Endothelial cell (in vitro differentiated cells): ENCODE measurements at regions not wholly inside any gene's neighbourhood (a gene's known extent, or its start where the extent isn't known, plus 50 kb on each side); places are given as distances from the start of the nearest gene placed in this dataset.

ENCODE experiments used
- DNase-seq: peaks from one replicate; pipeline ENCODE4 v3.0.0; 2021; ENCODE audit warnings: low spot score
- H3K27ac Mint-ChIP-seq: one replicate; pipeline ENCODE4 v1.8.0; 2021; ENCODE audit warnings: mixed read lengths, inconsistent platforms; ENCODE audit not compliant: unreplicated experiment
- H3K27me3 Mint-ChIP-seq: one replicate; pipeline ENCODE4 v1.8.0; 2021; ENCODE audit warnings: mild to moderate bottlenecking, moderate library complexity, mixed read lengths, inconsistent platforms; ENCODE audit not compliant: unreplicated experiment
- H3K36me3 Mint-ChIP-seq: one replicate; pipeline ENCODE4 v1.8.0; 2021; ENCODE audit warnings: mild to moderate bottlenecking, low read depth, mixed read lengths, inconsistent platforms; ENCODE audit not compliant: unreplicated experiment
- H3K4me1 Mint-ChIP-seq: one replicate; pipeline ENCODE4 v1.8.0; 2021; ENCODE audit warnings: mild to moderate bottlenecking, mixed read lengths, inconsistent platforms; ENCODE audit not compliant: unreplicated experiment
- H3K4me3 Mint-ChIP-seq: one replicate; pipeline ENCODE4 v1.8.0; 2021; ENCODE audit warnings: mild to moderate bottlenecking, mixed read lengths, inconsistent platforms; ENCODE audit not compliant: unreplicated experiment
- H3K9me3 Mint-ChIP-seq: one replicate; pipeline ENCODE4 v1.8.0; 2021; ENCODE audit warnings: mixed read lengths, inconsistent platforms; ENCODE audit not compliant: unreplicated experiment
- TF ChIP-seq, protein P1 (sequence below): fragments of 200-600 bp; sonication (generic); IDR thresholded peaks from one replicate; pipeline ENCODE4 v1.5.0; 2021; ENCODE audit warnings: antibody characterized with exemption; ENCODE audit not compliant: unreplicated experiment

GRCh38 chr10:118968060-118968459 is 61.5 kb upstream of the NANOS1 start:
- Mint-ChIP-seq H3K27me3 (peaks cover 5% of the 10 kb centered on the region), H3K4me3 (no peak overlapping the region), H3K9me3 (no peaks in the 10 kb centered on the region), H3K4me1 (no peaks in the 10 kb centered on the region), H3K27ac (no peak overlapping the region), H3K36me3 (peaks cover 4% of the 10 kb centered on the region)
- DNase-seq, result no peak
- TF ChIP-seq, protein P1, sequence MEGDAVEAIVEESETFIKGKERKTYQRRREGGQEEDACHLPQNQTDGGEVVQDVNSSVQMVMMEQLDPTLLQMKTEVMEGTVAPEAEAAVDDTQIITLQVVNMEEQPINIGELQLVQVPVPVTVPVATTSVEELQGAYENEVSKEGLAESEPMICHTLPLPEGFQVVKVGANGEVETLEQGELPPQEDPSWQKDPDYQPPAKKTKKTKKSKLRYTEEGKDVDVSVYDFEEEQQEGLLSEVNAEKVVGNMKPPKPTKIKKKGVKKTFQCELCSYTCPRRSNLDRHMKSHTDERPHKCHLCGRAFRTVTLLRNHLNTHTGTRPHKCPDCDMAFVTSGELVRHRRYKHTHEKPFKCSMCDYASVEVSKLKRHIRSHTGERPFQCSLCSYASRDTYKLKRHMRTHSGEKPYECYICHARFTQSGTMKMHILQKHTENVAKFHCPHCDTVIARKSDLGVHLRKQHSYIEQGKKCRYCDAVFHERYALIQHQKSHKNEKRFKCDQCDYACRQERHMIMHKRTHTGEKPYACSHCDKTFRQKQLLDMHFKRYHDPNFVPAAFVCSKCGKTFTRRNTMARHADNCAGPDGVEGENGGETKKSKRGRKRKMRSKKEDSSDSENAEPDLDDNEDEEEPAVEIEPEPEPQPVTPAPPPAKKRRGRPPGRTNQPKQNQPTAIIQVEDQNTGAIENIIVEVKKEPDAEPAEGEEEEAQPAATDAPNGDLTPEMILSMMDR, result no peak

GRCh38 chr10:118968482-118968881 is 61.0 kb upstream of the NANOS1 start:
- Mint-ChIP-seq H3K27ac (no peak overlapping the region), H3K4me3 (no peak overlapping the region), H3K4me1 (no peaks in the 10 kb centered on the region), H3K36me3 (peaks cover 4% of the 10 kb centered on the region), H3K9me3 (no peaks in the 10 kb centered on the region), H3K27me3 (peaks cover 5% of the 10 kb centered on the region)
- DNase-seq, result no peak
- TF ChIP-seq, protein P1, result no peak

DNA sequence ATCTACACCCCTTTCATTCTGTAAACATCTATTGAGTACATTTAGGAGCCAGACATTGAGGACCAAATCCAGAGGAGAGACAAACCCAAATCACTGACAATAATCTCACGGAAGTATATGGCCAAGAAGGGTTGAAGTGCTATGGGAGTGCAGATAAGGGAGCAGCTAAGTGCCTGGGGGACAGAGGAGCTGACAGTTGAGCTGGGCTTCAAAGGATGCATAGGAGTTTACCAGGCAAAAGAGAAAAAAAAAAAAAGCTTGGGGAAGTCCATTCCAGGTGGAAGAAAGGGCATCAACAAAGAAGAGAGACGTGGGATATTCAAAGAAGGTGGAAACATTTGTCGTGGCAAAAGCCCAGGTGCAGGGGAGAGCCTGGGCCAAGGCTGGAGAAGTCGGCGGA is 60.5 kb upstream of the NANOS1 start:
- H3K27me3 Mint-ChIP-seq, result peaks cover 5% of the 10 kb centered on the region
- H3K4me3 Mint-ChIP-seq, result no peak overlapping the region
- no peak overlapping the region for H3K27ac Mint-ChIP-seq
- H3K9me3 Mint-ChIP-seq, result no peaks in the 10 kb centered on the region
- peaks cover 4% of the 10 kb centered on the region for H3K36me3 Mint-ChIP-seq
- TF ChIP-seq, protein P1, result no peak
- no peaks in the 10 kb centered on the region for H3K4me1 Mint-ChIP-seq
- no peak for DNase-seq

GRCh38 chr10:118970770-118971169 is 58.7 kb upstream of the NANOS1 start:
- H3K27ac Mint-ChIP-seq, result no peak overlapping the region

GRCh38 chr10:118971187-118971586 is 58.3 kb upstream of the NANOS1 start:
- H3K9me3 Mint-ChIP-seq, result no peaks in the 10 kb centered on the region
- H3K36me3 Mint-ChIP-seq, result peaks cover 3% of the 10 kb centered on the region
- TF ChIP-seq, protein P1, result no peak
- peaks cover 4% of the 10 kb centered on the region for H3K27me3 Mint-ChIP-seq
- H3K4me1 Mint-ChIP-seq, result no peaks in the 10 kb centered on the region
- no peak overlapping the region for H3K27ac Mint-ChIP-seq
- DNase-seq, result no peak
- H3K4me3 Mint-ChIP-seq, result no peak overlapping the region

More at GRCh38 chr10:118970770-118971169, 58.7 kb upstream of the NANOS1 start:
- Mint-ChIP-seq H3K4me3 (no peak overlapping the region), H3K27me3 (peaks cover 4% of the 10 kb centered on the region), H3K9me3 (no peaks in the 10 kb centered on the region), H3K4me1 (no peaks in the 10 kb centered on the region), H3K36me3 (peaks cover 3% of the 10 kb centered on the region)
- TF ChIP-seq, protein P1, result no peak
- no peak for DNase-seq
